DOHH2 (cell line): ENCODE measurements at regions not wholly inside any gene's neighbourhood (a gene's known extent, or its start where the extent isn't known, plus 50 kb on each side); places are given as distances from the start of the nearest gene placed in this dataset.

Experiments used
- CTCF ChIP-seq: fragments of 200-600 bp; sonication (generic); IDR thresholded peaks from one replicate; pipeline ENCODE4 v1.5.1; 2014; ENCODE audit warnings: antibody characterized with exemption, mild to moderate bottlenecking, low read depth, low read length; ENCODE audit not compliant: poor library complexity, severe bottlenecking
- EZH2phosphoT487 ChIP-seq: fragments of 200-600 bp; sonication (generic); IDR thresholded peaks from 2 replicates; pipeline ENCODE4 v1.6.1; 2017; ENCODE audit warnings: borderline replicate concordance, mild to moderate bottlenecking, antibody characterized with exemption, low read length, moderate library complexity, mixed read lengths

GRCh38 chr9:88653406-88653805 is 118.4 kb downstream of the NXNL2 start:
- TF ChIP-seq CTCF (no peak), EZH2phosphoT487 (no peak)
